Testis (tissue), 2 donors: ENCODE measurements at regions not wholly inside any gene's neighbourhood (a gene's known extent, or its start where the extent isn't known, plus 50 kb on each side); places are given as distances from the start of the nearest gene placed in this dataset.

Experiments used
- DNase-seq: peaks from one replicate; pipeline ENCODE4 v3.0.0-alpha.2; 2019
- H3K27ac ChIP-seq, 2 donors: fragments of 200-600 bp; sonication (generic); one replicate each; pipeline ENCODE4 v1.5.1; 2019
- H3K27me3 ChIP-seq: fragments of 200-600 bp; sonication (generic); one replicate; pipeline ENCODE4 v1.5.1; 2019
- H3K36me3 ChIP-seq: fragments of 200-600 bp; sonication (generic); one replicate; pipeline ENCODE4 v1.5.1; 2017; ENCODE audit warnings: low read depth; ENCODE audit errors: missing control alignments
- H3K4me1 ChIP-seq: fragments of 200-600 bp; sonication (generic); one replicate; pipeline ENCODE4 v1.5.1; 2019
- H3K4me3 ChIP-seq, 2 donors: fragments of 200-600 bp; sonication (generic); one replicate each; pipeline ENCODE4 v1.5.1; 2017 to 2019
- H3K9me3 ChIP-seq: fragments of 200-600 bp; sonication (generic); one replicate; pipeline ENCODE4 v1.5.1; 2017
- POLR2A ChIP-seq: fragments of 450-650 bp; IDR thresholded peaks from one replicate; pipeline ENCODE4 v1.6.1; 2017; ENCODE audit warnings: antibody characterized with exemption, mild to moderate bottlenecking, moderate library complexity
- WGBS, 2 donors: methylation state at CpG; one replicate each; pipeline ENCODE4 v1.1.5; 2018; 5-methylcytosine and 5-hydroxymethylcytosine counted together
- intact Hi-C: fragments of 100-400 bp; cut with DNase I; formaldehyde crosslinking; loops from one replicate; pipeline ENCODE4 v1.15.1; 2023; ENCODE audit warnings: low total_unique reads
- TF ChIP-seq, protein P1 (sequence below), 3 experiments: fragments of 450-650 bp in 2 of 3; fragments of 200-600 bp in 1 of 3; sonication (generic) in 1 of 3; IDR thresholded peaks; one replicate each; pipeline ENCODE4 v1.5.1; 2016 to 2019; ENCODE audit warnings: antibody characterized with exemption in 3 of 3, mild to moderate bottlenecking in 2 of 3, moderate library complexity in 1 of 3

DNA sequence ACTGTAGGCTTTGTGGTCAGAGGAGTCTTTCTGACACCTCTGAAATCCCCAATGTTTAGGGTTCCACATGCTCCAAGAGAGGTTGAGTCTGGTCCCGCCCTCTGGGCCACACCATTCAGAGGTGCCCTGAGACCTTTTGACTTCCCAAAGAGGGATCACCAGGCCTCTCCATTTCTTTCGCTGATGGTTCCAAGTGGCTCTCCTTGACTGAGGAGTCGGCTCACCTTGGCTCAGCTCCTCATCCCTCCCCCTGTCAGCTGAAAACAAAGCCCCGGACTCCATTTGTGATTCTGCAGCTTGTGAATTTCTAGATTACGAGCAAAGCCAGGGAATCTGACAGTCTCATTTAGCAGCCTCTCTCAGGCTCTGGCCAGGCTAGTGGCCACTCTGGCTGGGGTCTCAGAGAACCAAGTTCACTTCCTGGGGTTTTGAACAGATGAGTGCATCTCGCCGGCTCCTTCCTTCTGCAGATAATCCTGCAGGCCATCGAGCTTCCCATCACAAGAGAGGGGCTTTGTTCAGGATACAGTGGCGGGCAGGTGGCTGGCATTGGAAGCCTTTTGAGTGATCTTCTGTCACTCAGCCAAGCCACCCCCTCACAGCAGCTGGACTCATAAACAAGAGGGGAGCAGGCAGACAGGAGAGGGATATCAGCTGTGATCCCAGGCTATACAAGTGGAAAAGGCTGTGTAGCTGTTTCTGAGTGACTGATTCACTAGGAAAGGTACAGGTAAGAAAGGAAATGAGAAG lies 102.9 kb downstream of the TRIM29 start:
- DNase-seq, result no peak
- no peaks in the 10 kb centered on the region for H3K27me3 ChIP-seq
- no peak for TF ChIP-seq POLR2A
- no peaks in the 10 kb centered on the region for H3K36me3 ChIP-seq
- H3K9me3 ChIP-seq, result no peaks in the 10 kb centered on the region
- no peak overlapping the region for H3K27ac ChIP-seq
- 87 to 88% methylated on average over 8 to 9 of the region's 9 CpGs for WGBS, 2 donors
- H3K4me1 ChIP-seq, result no peaks in the 10 kb centered on the region
- no peak overlapping the region for H3K4me3 ChIP-seq
- intact Hi-C loops, result no loop called here

DNA sequence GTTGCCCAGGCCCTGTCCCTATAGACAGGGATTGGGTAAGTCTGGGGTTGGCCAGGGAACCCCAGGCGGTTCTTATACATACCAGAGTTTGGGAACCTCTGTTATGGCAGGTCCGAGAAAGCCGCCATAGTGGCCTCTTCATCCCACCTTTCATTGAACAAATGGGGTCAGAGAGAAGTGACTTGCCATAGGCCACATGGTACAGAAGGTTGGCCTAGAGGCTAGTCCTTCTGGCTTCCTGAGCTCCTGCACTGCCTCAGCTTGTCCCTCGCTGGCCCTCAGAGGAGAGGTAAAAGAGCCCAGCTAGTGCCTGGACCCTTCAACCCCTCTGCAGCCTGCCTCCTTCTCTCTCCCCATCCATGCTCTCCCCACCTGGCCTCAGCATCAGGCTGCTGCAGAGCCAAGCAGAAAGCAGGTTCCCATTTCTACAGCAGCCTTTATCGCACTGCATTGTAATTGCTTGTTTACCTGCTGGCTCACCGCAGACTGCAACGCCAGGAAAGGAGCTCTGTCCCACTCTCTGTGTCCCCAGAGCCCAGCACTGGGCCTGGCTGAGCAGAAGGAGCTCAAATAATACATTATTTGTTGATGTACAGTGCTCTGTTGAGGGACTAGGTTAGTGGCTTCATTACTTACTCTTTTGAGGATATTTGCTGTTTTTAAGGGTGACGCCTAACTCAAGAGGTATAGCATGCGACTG lies 103.6 kb downstream of the TRIM29 start:
- TF ChIP-seq, protein P1, sequence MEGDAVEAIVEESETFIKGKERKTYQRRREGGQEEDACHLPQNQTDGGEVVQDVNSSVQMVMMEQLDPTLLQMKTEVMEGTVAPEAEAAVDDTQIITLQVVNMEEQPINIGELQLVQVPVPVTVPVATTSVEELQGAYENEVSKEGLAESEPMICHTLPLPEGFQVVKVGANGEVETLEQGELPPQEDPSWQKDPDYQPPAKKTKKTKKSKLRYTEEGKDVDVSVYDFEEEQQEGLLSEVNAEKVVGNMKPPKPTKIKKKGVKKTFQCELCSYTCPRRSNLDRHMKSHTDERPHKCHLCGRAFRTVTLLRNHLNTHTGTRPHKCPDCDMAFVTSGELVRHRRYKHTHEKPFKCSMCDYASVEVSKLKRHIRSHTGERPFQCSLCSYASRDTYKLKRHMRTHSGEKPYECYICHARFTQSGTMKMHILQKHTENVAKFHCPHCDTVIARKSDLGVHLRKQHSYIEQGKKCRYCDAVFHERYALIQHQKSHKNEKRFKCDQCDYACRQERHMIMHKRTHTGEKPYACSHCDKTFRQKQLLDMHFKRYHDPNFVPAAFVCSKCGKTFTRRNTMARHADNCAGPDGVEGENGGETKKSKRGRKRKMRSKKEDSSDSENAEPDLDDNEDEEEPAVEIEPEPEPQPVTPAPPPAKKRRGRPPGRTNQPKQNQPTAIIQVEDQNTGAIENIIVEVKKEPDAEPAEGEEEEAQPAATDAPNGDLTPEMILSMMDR (IDR thresholded peaks at IDR 0.05), result no peak
- no peak for TF ChIP-seq POLR2A
- Histone ChIP-seq H3K27ac (no peak overlapping the region), H3K4me3 (no peak overlapping the region), H3K27me3 (no peaks in the 10 kb centered on the region), H3K36me3 (no peaks in the 10 kb centered on the region), H3K9me3 (no peaks in the 10 kb centered on the region), H3K4me1 (no peaks in the 10 kb centered on the region)
- no peak for DNase-seq
- WGBS, 2 donors, result 91 to 97% methylated on average over 8 to 9 of the region's 9 CpGs
- intact Hi-C loops, result no loop called here

DNA sequence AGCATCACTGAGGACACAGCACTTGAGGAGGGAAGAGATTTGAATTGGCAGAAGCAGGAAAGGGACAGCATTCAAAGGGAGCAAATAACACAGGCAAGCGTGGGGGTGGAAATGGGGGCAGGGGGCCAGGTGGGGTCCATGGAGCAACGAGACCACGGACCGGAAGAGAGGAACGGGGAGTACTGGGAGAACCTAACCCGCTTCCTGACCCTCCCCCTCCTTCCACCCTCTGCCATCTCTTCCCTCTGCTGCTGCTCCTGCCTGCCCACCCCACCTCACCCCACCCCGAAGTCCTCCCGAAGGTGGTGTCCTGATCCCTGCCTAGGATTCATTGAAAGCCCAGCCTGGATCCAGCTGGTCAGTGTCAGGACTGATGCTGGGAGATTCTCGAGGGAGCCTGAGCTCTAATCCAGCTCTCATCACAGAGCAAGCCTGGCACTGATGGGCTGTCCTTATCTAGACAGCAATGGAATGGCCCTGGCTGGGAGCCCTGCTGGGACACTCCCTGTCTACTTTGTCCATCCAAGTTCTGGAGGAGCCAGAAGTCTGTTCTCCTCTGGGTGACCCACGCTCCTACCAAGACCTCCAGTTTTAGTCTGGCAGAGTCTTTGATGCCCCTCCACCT lies 105.0 kb downstream of the TRIM29 start:
- intact Hi-C loops, result no loop called here
- H3K4me1 ChIP-seq, result no peaks in the 10 kb centered on the region
- H3K27ac ChIP-seq, result no peak overlapping the region
- H3K4me3 ChIP-seq, result no peak overlapping the region
- H3K27me3 ChIP-seq, result no peaks in the 10 kb centered on the region
- peak; percentile 71 for DNase-seq
- H3K36me3 ChIP-seq, result no peaks in the 10 kb centered on the region
- H3K9me3 ChIP-seq, result no peaks in the 10 kb centered on the region
- TF ChIP-seq, protein P1 (IDR thresholded peaks at IDR 0.05), result no peak
- TF ChIP-seq POLR2A, result no peak
- 36 to 46% methylated on average over 9 to 10 of the region's 10 CpGs for WGBS, 2 donors

DNA sequence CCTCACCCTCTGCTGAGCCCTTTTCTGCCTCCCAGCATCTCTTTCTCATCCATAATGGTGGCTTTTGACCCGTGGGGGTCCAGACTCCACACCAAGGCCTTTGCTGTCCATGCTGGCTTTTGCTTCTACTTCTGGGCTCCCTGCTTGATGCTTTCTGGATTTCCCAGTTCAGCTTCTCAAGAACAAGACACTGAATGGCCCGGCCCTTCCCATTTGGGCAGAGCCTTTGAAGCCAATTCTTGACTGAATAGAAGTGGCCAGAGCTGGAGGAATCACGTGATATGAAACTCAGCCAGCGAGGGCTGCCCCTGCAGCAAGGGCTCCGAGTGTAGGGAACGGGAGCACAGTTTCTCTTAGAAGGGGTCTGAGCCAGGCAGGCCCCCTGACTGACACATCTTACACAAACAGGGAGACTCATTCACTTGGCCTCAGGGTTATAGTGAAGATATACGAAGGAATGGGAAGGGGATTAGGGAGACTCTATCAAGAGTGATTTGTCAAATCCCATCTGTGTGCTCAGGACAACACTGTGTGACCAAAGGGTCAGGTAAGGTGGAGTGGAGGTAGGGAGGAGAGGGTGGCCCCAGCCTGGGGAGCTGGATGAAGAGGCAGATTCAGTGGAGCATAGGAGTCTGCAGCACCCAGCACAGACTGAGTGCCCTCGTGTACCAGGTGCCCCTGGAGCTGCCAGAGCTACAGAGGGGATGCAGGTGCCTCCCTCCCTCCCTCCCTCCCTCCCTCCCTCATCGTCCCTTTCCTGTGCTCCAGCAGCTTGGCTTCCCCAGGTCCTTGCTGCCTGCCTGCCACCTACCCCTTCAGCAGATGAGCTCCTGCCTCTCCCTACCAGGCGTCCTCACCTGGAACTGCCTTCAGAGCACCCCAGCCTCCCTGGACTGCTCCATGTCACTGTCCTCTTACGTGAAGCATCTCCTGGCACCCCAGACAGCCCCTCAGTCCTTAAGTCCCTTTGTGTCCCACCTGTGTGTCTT lies 106.0 kb downstream of the TRIM29 start:
- TF ChIP-seq, protein P1 (IDR thresholded peaks at IDR 0.05), result no peak
- TF ChIP-seq POLR2A, result no peak
- Histone ChIP-seq H3K9me3 (no peaks in the 10 kb centered on the region), H3K4me1 (no peaks in the 10 kb centered on the region), H3K36me3 (no peaks in the 10 kb centered on the region), H3K27ac (no peak overlapping the region), H3K27me3 (no peaks in the 10 kb centered on the region), H3K4me3 (no peak overlapping the region)
- intact Hi-C loops, result no loop called here
- no peak for DNase-seq
- WGBS, 2 donors, result 66 to 74% methylated on average over 8 to 11 of the region's 11 CpGs
